WTC11 (cell line): ENCODE measurements at regions not wholly inside any gene's neighbourhood (a gene's known extent, or its start where the extent isn't known, plus 50 kb on each side); places are given as distances from the start of the nearest gene placed in this dataset.

Experiments
- ATAC-seq: fragments of 200-7000 bp; cut with Tn5 transposase; 2 replicates; pipeline ENCODE4 v1.10.0; 2021; ENCODE audit warnings: mild to moderate bottlenecking, moderate library complexity
- CTCF ChIA-PET: fragments of 300-600 bp; sonication (Branson Sonifier 250); formaldehyde crosslinking; loops from one replicate; lab custom pipeline; 2021; ENCODE audit warnings: antibody characterized with exemption; lab: Charles Lee
- POLR2A ChIA-PET: fragments of 350-600 bp; sonication (Branson Sonifier 250); formaldehyde crosslinking; loops from one replicate; lab custom pipeline; 2021; ENCODE audit warnings: antibody characterized with exemption; lab: Charles Lee
- DNase-seq: peaks from one replicate; pipeline ENCODE4 v3.0.0; 2021; ENCODE audit warnings: low spot score
- H3K27ac Mint-ChIP-seq: 2 replicates; pipeline ENCODE4 v1.8.0; 2021; ENCODE audit warnings: mixed read lengths
- H3K27me3 Mint-ChIP-seq: 2 replicates; pipeline ENCODE4 v1.8.0; 2021; ENCODE audit warnings: low read depth, mild to moderate bottlenecking, moderate library complexity, mixed read lengths
- H3K36me3 Mint-ChIP-seq: 2 replicates; pipeline ENCODE4 v1.8.0; 2021; ENCODE audit warnings: mixed read lengths
- H3K4me1 Mint-ChIP-seq: 2 replicates; pipeline ENCODE4 v1.8.0; 2022; ENCODE audit warnings: mixed read lengths
- H3K4me3 Mint-ChIP-seq: 2 replicates; pipeline ENCODE4 v1.8.0; 2021; ENCODE audit warnings: mild to moderate bottlenecking, moderate library complexity, mixed read lengths
- H3K9me3 Mint-ChIP-seq: 2 replicates; pipeline ENCODE4 v1.8.0; 2021; ENCODE audit warnings: mixed read lengths
- AFF4 ChIP-seq: sonication (generic); formaldehyde crosslinking; IDR thresholded peaks from 2 replicates; pipeline ENCODE4 v1.8.1; 2023; ENCODE audit warnings: mild to moderate bottlenecking, missing genetic modification reagents, borderline replicate concordance
- AR ChIP-seq: fragments of 250-450 bp; sonication (Bioruptor Pico); IDR thresholded peaks from 2 replicates; pipeline ENCODE4 v1.9.0; 2021; ENCODE audit warnings: mild to moderate bottlenecking
- ESRRA ChIP-seq: sonication (generic); formaldehyde crosslinking; IDR thresholded peaks from 2 replicates; pipeline ENCODE4 v1.8.1; 2022; ENCODE audit warnings: mild to moderate bottlenecking, missing genetic modification reagents, borderline replicate concordance
- ETV6 ChIP-seq: sonication (generic); formaldehyde crosslinking; IDR thresholded peaks from 2 replicates; pipeline ENCODE4 v1.8.1; 2022; ENCODE audit warnings: mild to moderate bottlenecking, missing genetic modification reagents
- FOXP1 ChIP-seq: sonication (generic); formaldehyde crosslinking; IDR thresholded peaks from 2 replicates; pipeline ENCODE4 v1.8.0; 2022; ENCODE audit warnings: missing genetic modification reagents, mild to moderate bottlenecking, moderate library complexity, borderline replicate concordance
- FOXP4 ChIP-seq: sonication (generic); formaldehyde crosslinking; IDR thresholded peaks from 2 replicates; pipeline ENCODE4 v1.8.0; 2022; ENCODE audit warnings: mild to moderate bottlenecking, missing genetic modification reagents
- GABPB1 ChIP-seq: sonication (generic); formaldehyde crosslinking; IDR thresholded peaks from 2 replicates; pipeline ENCODE4 v1.8.1; 2023; ENCODE audit warnings: mild to moderate bottlenecking, missing genetic modification reagents
- HMGA2 ChIP-seq: fragments of 250-450 bp; sonication (Bioruptor Pico); IDR thresholded peaks from 2 replicates; pipeline ENCODE4 v1.4.0; 2021; ENCODE audit warnings: mild to moderate bottlenecking, moderate library complexity
- JUN ChIP-seq: sonication (generic); formaldehyde crosslinking; IDR thresholded peaks from 2 replicates; pipeline ENCODE4 v1.8.0; 2023; ENCODE audit warnings: mild to moderate bottlenecking, missing genetic modification reagents
- MAX ChIP-seq: sonication (generic); formaldehyde crosslinking; IDR thresholded peaks from 2 replicates; pipeline ENCODE4 v1.8.0; 2022; ENCODE audit warnings: mild to moderate bottlenecking, missing genetic modification reagents
- MYBL2 ChIP-seq: sonication (generic); formaldehyde crosslinking; IDR thresholded peaks from 2 replicates; pipeline ENCODE4 v1.8.1; 2023; ENCODE audit warnings: mild to moderate bottlenecking, moderate library complexity, missing genetic modification reagents
- NFYB ChIP-seq: sonication (generic); formaldehyde crosslinking; conservative IDR thresholded peaks from 2 replicates; pipeline ENCODE4 v1.8.0; 2022; ENCODE audit warnings: low read depth, missing genetic modification reagents
- NR3C1 ChIP-seq: sonication (generic); formaldehyde crosslinking; conservative IDR thresholded peaks from 2 replicates; pipeline ENCODE4 v1.8.1; 2023; ENCODE audit warnings: low read depth, mild to moderate bottlenecking, missing genetic modification reagents
- PREB ChIP-seq: sonication (generic); formaldehyde crosslinking; IDR thresholded peaks from 2 replicates; pipeline ENCODE4 v1.8.1; 2022; ENCODE audit warnings: mild to moderate bottlenecking, missing genetic modification reagents, moderate library complexity, borderline replicate concordance
- SMAD3 ChIP-seq: sonication (generic); formaldehyde crosslinking; IDR thresholded peaks from 2 replicates; pipeline ENCODE4 v1.8.0; 2022; ENCODE audit warnings: missing genetic modification reagents, mild to moderate bottlenecking, borderline replicate concordance
- SMAD4 ChIP-seq: sonication (generic); formaldehyde crosslinking; IDR thresholded peaks from 2 replicates; pipeline ENCODE4 v1.8.0; 2022; ENCODE audit warnings: mild to moderate bottlenecking, missing genetic modification reagents
- SP1 ChIP-seq: sonication (generic); formaldehyde crosslinking; conservative IDR thresholded peaks from 2 replicates; pipeline ENCODE4 v1.8.1; 2022; ENCODE audit warnings: missing genetic modification reagents
- TEAD4 ChIP-seq: sonication (generic); formaldehyde crosslinking; IDR thresholded peaks from 2 replicates; pipeline ENCODE4 v1.8.0; 2022; ENCODE audit warnings: mild to moderate bottlenecking, missing genetic modification reagents
- USF2 ChIP-seq: sonication (generic); formaldehyde crosslinking; IDR thresholded peaks from 2 replicates; pipeline ENCODE4 v1.8.1; 2023; ENCODE audit warnings: mild to moderate bottlenecking, missing genetic modification reagents, moderate library complexity
- ZMAT4 ChIP-seq: fragments of 250-450 bp; sonication (Bioruptor Pico); IDR thresholded peaks from 2 replicates; pipeline ENCODE4 v1.9.0; 2021; ENCODE audit warnings: mild to moderate bottlenecking
- ZNF138 ChIP-seq: sonication (generic); formaldehyde crosslinking; conservative IDR thresholded peaks from 2 replicates; pipeline ENCODE4 v1.8.1; 2022; ENCODE audit warnings: mild to moderate bottlenecking, moderate library complexity, missing genetic modification reagents
- ZNF263 ChIP-seq: sonication (generic); formaldehyde crosslinking; IDR thresholded peaks from 2 replicates; pipeline ENCODE4 v1.8.1; 2022; ENCODE audit warnings: low read depth, mild to moderate bottlenecking, moderate library complexity, missing genetic modification reagents
- ZNF425 ChIP-seq: fragments of 250-450 bp; sonication (Bioruptor Pico); conservative IDR thresholded peaks from 2 replicates; pipeline ENCODE4 v1.9.0; 2021; ENCODE audit warnings: mild to moderate bottlenecking

- CTCF ChIA-PET = no interaction called here
- H3K9me3 Mint-ChIP-seq = peaks cover 12% of the 10 kb centered on the region
- H3K4me1 Mint-ChIP-seq = no peaks in the 10 kb centered on the region
- H3K36me3 Mint-ChIP-seq = no peaks in the 10 kb centered on the region
- POLR2A ChIA-PET = no interaction called here
- no peak overlapping the region for H3K27ac Mint-ChIP-seq
- ATAC-seq (no peak), DNase-seq (no peak)
- no peak overlapping the region for H3K4me3 Mint-ChIP-seq
- H3K27me3 Mint-ChIP-seq = no peaks in the 10 kb centered on the region
- TF ChIP-seq HMGA2 (CRISPR knock-in tag) (no peak), NFYB (CRISPR knock-in tag) (no peak), PREB (no peak), TEAD4 (no peak), MYBL2 (no peak), SMAD3 (CRISPR knock-in tag) (no peak), ZNF425 (CRISPR knock-in tag) (no peak), SP1 (CRISPR knock-in tag) (no peak)
Observed at GRCh38 chr21:16358784-16359183, 629.0 kb downstream of the USP25 start.

- Mint-ChIP-seq H3K4me3 (no peak overlapping the region), H3K27ac (no peak overlapping the region), H3K27me3 (no peaks in the 10 kb centered on the region), H3K9me3 (peaks cover 8% of the 10 kb centered on the region), H3K36me3 (no peaks in the 10 kb centered on the region), H3K4me1 (no peaks in the 10 kb centered on the region)
- POLR2A ChIA-PET = no interaction called here
- CTCF ChIA-PET = interaction anchor here (0.9 to 1.2 kb wide), 2 partner anchors 33 to 387 kb away, joined by 3 read pairs; no protein-coding TSS in a partner anchor
- ATAC-seq (no peak), DNase-seq (no peak)
- TF ChIP-seq SMAD4 (CRISPR knock-in tag) (no peak), MAX (CRISPR knock-in tag) (no peak), JUN (CRISPR knock-in tag) (no peak), SP1 (CRISPR knock-in tag) (no peak), ESRRA (CRISPR knock-in tag) (no peak), FOXP4 (CRISPR knock-in tag) (no peak), ZNF138 (no peak), NR3C1 (CRISPR knock-in tag) (no peak), AFF4 (no peak), ETV6 (CRISPR knock-in tag) (no peak), FOXP1 (CRISPR knock-in tag) (no peak), USF2 (CRISPR knock-in tag) (no peak), ZNF263 (CRISPR knock-in tag) (no peak), ZMAT4 (no peak), AR (CRISPR knock-in tag) (no peak), GABPB1 (no peak)
Observed at GRCh38 chr21:16363100-16363499, 633.3 kb downstream of the USP25 start.
